ENCODE measurements at regions not wholly inside any gene's neighbourhood (a gene's known extent, or its start where the extent isn't known, plus 50 kb on each side); places are given as distances from the start of the nearest gene placed in this dataset.
A peak's percentile ranks its signal among the peaks of the same experiment; 100 is the strongest.

DNA sequence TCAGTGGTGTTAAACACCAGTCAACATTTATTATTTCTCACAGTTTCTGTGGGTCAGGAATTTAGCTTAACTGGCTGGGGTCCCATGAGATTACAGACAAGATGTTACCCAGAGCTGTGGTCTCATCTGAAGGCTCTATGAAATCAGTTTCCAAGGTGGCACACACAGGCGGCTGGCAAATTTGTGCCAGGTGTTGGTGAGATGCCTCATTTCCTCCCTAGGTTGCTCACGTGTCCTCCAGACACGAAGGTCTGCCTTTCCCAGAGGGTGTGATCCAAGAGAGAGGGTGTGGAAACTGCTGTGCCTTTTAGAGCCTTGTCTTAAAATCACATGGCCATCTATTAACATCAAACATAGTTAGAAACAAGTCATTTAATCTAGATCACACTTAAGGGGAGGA lies 209.0 kb downstream of the JCAD start:
- no peak for DNase-seq

DNA sequence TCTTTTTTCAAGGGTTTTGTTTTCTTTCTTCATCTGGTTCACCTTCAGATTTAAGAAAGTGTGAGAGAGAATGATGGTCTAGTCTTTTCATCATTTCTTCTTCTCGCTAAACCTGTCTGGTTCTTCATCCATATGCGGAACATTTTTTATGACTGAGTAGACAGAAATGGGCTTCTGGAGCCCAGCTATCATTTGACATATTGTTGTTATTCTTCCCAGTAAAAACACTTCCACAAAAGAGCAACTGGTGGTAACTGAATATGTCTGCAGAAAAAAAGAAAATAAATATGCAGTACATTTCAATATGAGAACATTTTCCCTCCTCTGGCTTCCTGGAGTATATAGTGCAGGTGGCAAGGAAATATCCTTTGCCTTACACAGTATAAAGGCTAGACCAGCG lies 209.5 kb downstream of the JCAD start:
- no peak for DNase-seq

DNA sequence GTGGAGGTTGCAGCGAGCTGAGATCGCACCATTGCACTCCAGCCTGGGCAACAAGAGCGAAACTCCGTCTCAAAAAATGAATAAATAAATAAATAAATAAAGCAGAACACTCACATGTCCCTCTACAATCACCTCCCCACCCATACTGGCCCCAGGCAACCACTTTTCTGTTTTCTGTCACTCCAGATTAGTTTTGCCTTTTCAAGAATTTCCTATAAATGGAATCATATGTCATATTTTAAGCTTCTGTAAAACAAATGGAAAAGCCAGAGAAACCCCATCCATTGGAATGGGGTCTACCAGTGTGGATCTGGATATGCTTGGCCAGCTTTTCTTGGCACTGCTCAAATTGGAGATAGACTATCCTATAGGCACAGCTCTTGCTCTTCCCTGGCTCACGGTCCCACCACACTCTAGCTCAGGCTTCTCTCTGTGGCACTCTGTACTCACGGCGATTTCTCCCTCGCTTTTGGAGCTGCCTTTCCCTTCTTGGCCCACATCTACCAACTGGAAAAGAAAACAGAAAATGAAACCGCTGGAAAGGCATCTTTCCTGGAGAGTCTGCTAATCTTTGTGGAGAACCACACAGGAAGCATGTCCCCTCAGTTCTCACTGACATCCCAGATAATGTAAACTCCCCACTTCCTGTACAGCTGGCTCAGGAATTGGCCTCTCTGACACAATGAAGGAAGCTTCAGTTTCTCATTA lies 210.1 kb downstream of the JCAD start:
- peak; percentile 80 for DNase-seq

DNA sequence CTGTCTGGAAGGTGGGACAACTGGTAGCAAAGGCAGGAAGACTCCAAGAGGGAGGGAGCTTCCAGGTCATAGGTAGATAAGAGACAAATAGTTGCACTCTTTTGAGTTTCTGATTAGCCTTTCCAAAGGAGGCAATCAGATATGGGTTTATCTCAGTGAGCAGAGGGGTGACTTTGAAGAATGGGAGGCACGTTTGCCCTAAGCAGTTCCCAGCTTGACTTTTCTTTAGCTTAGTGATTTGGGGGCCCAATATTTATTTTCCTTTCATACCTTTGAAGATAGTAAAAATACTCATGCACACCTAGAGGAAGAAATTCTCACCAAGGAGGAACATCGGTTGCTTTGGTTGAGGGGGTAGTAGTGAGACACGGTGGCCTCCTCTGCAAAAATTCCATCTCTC lies 212.1 kb upstream of the SVIL start:
- DNase-seq = no peak

DNA sequence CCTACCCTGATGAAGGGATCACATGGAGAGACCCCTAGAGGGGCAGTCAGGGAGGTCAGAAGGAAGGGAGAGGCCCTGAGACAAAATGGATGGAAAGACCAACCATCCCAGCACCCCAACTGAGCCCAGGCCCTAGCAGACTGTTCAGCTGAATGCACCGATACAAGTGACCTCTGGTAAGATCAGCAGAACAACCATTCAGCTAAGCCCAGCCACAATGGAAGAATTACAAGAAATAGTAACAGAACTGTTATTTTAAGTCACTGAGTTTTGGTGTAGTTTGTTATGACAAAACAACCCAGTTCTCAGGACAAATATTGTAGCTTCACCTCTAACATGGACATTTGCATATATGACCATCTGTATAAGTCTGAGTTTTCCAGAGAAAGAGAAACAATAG lies 210.4 kb upstream of the SVIL start:
- DNase-seq = no peak

DNA sequence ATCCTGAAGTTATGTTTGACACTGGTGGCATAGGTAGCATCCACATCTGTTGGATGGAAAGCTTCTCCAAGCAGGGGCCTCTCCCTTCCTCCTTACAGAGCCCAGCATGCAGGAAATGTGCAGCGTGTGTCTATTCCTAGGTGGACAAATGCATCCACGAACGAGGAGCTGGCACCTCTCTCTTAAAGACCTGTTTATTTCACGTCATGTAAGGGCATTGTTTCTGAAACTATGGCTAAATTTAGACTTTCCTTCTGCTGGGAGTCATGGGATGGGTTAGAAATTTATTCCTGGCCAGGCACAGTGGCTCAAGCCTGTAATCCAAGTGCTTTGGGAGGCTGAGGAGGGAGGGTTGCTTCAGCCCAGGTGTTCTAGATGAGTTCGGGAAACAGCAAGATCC lies 208.4 kb upstream of the SVIL start:
- DNase-seq = no peak

DNA sequence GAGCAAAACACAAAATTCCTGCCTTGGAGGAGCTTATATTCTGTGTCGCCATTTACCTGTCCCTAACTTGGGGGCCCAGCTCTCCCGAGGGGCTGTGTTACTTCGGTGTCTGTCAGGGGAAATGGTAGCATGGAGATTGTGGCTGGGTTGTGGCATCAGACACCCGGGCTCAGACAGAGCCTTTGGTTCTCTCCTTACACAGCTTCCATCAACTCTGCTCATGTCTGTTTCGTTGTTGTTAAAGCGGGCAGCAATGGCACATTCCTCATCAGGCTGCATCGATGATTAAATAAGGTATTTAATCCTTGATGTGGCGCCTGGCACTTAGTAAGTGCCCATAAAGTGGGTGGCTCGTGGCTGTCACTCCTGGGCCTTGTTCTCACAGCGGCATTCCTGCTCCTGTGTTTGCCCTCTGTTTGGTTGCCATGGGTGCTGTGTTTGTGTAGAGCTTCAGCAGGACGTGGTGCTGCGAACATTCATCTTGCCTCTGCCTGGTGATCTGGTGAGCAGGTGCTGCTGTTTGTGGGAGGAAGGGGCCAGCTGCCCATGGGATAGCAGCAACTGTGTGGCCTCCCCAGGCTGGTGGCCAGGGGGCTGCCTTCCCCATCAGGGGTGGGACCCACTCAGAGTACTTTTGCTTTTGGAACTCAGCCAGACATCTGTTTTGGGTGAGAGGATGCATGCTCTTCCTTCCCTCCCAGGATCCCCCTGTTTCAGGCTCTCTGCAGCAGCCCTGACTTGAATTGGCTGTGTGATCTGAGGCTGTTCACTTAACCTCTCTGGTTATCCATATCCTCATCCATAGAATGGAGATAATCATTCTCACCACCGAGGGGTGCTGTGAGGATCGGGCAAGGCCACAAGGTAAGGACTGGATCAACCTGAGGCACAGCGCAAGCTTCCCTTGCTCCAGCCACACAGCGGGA lies 207.2 kb upstream of the SVIL start:
- peak; percentile 84 for DNase-seq

DNA sequence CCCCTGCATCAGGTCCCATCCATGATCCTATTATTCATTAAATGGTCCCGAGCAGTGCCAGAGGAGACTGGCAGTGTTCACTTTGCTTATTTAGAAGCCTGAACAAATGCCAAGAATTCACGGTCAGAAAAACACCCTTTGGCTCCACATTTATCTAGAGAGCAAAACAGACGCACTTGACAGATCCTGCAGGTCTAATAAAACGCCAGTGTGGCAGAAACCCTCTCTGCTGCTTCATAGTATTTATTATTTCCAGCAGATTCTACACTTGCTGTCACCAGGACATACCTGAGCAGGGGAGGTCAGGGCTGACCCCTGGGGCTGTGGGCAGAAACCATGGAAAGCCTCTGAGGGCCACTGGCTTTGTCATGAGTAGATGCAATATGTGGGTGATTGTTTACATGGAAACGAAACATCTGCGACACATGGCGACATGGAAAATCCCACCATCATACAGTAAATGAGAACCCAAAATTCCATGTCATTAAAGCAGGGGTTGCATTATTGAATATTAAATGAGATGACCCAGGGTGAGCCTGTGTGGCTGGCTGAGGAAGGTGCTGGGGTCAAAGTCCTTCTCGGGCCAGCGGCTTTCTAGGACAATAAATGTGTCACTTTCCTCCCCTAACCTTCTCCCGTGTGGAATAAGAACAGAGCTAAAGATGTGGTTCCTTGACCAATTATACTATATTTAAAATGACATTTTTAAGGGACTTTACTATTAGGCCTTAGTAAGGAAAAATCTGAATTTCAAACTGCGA lies 205.9 kb upstream of the SVIL start:
- no peak for DNase-seq

DNA sequence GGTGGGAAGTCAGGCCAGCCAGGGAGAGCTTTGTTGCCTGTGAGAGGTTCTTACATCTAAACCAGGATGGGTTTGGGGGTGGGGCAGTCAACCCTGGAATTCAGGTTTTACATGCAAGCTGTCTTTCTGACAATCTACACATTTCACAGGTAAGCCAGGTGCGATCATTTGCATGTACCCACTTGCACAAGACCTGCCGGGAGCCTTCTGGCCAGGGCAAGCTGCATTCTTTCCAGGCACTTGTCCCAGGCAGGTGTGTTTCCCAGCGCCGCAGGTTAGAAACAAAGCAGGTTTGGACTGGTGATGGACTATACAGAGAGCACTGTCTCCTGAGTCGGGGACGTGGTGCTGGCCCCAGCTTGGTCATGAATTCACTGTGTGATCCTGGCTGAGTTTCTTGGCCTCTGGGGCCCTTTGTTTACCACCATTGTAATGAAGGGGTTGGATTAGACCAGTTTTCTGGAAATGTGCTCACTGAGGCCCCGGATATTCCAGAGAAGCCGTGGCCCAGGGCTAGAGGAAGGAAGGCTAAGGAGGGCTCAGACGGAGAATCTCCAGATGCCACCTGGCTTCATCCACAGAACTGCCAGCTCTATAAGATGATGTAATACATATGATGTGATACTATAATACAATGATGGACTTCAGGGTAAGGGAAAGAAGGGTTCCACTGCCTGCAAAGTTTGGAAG lies 205.2 kb upstream of the SVIL start:
- no peak for DNase-seq

DNA sequence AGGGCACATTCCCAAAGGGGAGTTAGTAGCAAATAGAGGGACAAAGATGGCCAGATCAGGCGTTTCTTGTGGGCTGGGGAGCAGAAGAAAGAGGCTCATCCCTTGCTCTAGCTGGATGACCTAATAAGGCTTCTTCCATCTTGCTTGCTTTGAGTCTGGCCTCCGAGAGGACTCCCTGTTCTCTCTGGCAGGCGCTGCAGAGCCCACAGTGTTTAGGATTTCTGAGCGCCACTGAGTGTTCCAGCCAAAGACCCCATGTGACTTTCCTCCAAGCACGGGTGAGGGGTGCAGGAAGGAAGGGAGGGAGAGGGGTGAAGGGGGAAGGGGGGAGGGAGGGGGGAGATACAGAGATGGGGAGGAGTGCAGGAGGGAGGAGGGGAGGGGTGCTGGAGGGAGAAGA lies 203.8 kb upstream of the SVIL start:
- no peak for DNase-seq

DNA sequence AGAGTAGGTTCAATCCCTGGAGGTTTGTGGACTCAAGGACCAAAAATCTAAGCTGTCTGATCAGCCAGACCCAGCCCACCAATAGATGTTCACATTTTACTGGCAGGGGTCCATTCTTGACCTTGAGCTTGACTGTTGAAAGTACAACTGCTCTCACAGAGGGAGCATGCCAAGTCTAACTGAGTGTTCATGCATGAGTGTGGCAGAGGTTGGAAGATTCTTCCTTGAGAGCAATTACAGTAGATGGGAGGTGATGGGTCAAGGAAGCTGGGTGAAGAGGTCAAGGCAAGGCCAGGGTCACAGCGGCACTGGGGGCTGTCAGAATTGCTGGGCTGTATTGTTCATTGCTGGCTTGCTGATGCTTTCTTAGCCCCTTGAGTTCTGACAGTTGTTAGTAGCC lies 202.8 kb upstream of the SVIL start:
- DNase-seq = no peak

DNA sequence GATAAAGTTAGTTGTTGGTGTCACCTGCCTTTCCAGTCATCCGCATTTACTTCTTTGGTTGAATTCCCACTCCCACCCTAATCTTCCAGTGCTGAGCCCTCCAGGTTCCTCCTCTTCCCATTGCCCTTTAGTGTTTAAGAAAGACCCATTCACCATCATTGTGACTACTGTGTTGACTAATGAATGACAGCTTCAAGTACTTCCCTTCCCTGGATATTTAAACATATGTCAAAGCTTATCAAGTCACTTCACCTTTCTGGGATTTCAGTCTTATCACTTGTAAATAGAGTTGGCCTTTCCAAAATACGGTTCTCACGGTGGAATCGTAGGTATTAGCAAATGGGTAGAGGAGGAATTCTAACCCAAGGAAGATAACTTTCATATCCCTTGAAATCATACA lies 201.6 kb upstream of the SVIL start:
- DNase-seq = no peak

DNA sequence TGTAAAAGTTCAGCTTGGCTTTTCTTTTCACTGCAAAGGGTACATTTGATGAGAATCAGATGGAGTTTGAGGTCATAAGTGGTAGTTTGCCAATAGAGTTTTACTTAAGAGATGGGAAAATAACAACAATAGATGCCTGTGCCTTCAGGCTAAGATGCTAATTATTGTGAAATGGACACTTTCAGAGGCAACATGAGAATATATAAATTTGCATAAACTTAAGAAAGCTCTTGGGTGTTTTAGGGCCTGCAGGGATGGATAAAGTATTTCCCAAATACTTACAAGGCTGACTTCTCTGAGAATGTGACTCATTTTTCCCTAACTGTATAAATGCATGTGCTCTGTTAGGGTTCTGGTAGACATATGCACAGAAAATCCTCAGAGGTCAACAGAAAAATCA lies 200.3 kb upstream of the SVIL start:
- DNase-seq = no peak

DNA sequence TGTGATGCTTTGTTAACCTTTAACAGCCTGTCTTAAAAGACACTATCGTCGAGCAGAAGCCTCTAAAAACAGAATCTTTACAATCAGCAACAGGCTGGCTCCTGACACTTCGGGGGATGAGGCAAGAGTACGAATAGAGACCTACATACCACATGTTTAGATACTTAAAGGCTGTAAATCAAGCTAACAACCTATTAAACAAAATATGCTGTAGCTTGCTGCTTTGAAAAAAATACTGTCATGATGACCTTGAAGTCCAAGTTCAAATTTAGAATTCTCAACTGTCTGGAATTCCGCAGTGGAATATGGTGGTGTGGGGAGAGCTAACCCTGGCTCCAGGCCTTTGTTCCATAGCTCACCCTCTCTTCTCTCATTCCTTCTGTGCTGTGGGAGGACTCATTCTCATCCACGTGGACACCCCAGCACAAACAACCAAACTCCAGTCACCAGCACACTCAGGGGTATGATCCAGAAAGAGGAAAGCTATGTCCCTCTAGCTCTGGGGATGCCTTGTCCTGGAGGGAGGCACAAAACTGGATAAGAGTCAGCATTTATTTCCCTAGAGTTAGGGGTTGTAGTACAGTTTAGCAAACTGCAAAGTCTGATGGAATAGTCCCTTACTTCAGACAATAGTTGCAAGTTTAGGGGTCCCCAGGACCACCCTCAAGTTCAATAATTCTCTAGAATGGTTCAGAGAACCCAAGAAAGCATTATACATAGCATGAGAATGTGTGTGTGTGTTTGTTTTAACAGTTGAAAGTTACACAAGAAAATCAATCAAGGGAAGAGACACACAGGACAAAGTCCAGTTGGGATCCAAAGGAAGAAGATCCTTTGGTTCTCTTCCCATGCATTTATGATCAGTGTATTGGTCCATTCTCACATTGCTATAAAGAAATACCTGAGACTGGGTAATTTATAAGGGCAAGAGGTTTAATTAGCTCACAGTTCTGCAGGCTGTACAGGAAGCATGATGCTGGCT lies 196.1 kb upstream of the SVIL start:
- no peak for DNase-seq

DNA sequence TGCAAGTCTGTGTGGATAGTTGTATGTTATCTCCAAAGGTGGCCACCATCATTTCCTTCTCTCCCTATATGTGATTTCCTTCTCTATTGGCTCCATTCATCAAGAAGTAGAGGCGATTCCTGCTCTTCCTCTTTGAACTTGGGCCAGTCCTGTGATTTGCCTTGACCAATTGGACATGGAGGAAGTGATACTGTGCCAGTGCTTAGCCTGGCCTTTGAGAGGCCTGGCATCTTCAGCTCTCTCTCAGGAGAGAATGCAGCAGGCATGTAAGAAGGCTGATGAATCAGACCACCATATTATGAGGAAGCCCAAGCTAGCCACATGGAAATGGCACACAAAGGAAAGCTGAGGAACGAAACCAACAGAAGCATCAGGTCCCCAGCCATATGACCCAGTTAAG lies 195.0 kb upstream of the SVIL start:
- no peak for DNase-seq

DNA sequence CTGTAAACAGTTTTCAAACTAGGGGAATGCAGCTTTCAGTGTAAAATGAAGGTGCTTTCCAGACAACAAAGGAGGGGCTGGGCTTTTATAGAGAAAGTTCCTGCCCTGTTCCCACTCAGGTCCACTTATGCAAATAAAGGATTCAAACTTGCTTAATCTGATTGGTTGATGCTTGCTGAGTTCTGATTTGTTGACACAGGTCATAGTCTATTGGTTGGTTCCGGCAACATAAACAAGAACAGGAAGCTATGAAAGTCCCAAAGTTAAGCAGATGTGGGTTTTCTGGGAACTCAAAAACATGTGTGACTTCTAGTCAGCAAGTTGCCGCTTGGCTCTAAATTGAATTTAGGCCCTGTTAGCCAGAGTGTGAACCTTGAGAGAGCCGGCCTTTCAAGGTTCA lies 194.2 kb upstream of the SVIL start:
- no peak for DNase-seq

DNA sequence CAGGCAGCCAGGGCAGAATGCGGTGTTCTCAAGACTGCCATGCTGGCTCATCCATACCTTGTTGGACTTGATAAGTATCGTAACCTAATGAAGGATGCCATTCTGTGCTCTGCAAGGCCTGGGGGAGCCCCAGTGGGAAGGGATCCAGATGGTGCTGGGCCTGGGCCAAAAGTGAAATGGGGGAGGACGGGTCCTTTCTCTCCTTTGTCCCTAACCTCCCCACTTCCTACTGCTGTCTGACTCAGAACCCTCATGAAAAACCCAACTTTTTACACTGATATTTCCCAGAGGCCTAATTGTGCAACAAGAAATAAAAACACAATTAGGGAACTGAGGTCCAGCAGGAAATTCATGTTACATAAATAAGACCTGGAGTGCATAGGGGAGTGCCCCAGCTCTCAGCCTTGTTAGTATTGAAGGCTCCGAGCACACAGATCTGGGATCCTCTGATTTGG lies 193.7 kb upstream of the SVIL start:
- DNase-seq = no peak

DNA sequence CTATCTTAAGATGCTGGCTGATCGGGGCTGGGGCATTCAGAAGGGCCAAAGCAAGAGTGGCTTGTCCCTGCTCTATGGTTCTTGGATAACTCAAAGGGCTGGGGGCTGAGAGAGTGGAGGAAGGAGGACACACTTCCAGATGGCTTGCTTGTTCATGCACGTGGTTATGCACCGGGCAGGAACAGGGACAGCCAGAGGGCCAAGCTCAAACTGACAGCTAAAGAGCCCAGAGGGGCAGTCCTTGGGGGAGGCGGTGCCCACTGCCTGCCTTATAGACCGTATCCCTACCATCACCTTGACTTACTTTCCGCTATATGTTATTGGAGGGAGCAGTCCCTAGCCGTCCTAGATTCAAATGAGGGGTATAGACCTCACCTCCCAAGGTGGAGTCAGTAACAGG lies 192.7 kb upstream of the SVIL start:
- no peak for DNase-seq

DNA sequence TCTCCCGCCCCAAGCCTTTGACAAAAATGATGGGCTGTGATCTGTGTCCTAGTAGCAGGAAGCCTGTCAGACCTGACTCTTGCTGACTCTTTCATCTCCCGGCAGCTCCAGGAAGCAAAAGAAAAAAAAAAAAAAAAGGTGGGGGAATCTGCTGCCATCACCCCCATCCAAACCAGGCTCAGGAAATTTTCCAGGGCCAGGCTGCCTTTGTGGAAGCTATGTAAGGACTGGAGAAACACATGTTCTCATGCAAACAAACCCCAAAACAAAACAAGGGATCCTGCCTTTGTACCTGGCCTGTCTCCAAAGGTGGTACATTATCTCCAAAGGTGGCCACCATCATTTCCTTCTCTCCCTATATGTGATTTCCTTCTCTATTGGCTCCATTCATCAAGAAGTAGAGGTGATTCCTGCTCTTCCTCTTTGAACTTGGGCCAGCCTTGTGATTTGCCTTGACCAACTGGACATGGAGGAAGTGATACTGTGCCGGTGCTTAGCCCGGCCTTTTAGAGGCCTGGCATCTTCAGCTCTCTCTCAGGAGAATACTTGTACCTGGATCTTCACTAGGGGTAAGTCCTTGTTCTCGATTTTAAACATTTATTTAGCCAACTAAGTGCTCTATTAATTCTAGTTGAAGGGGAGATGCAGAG lies 192.2 kb upstream of the SVIL start:
- no peak for DNase-seq

DNA sequence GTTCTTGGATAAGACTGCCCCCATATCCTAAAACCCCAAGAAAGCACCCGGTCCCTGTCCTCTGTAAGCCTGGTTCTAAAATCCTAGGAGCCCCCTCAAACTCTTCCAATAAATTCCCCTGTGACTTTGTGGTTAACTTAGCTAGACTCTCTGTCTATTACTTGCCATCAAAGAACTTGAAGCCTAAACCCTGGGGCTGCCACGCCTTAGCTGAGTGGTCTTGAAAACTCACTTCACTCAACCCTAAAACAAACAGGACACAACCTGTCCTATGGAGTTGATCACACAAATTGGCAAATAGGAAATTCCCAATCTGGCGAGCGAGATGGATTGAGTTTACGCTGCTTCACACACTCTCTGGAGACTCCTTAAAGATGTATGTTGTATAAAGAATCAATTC lies 191.4 kb upstream of the SVIL start:
- DNase-seq = no peak

DNA sequence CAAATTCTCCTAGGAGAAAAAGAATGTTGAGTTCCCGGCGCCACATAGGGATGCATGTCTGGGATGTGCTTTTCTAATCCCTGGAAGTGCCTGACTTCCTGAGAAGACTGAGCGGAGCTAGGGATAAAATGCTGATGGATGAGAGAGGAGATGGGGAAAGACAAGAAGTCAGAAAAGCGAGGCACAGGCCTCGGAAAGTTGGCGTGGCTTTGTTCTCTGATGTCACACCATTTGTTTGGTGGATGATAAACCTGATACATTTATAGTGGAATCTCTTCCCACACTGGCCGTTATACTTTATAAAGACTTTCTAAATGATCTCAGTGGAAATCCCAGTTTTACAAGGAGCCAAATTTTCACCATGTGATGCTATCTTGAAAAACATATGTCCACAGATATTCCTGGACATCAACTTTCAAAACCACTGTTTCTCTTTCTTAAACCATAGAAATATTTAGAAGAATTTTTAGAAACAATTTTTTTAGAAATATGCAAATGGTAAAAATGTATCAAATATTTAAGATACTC lies 188.8 kb upstream of the SVIL start:
- peak; percentile 69 for DNase-seq

Measured in left hindlimb (tissue), 1 donor.